PFSK-1 (cell line): ENCODE measurements at regions not wholly inside any gene's neighbourhood (a gene's known extent, or its start where the extent isn't known, plus 50 kb on each side); places are given as distances from the start of the nearest gene placed in this dataset.

Source experiments
- POLR2AphosphoS5 ChIP-seq: IDR thresholded peaks from 2 replicates; pipeline ENCODE4 v1.6.1; 2012; ENCODE audit warnings: low read depth, mild to moderate bottlenecking, control low read depth, low read length, moderate library complexity
- SIN3A ChIP-seq: IDR thresholded peaks from 2 replicates; pipeline ENCODE4 v1.6.1; 2012; ENCODE audit warnings: mild to moderate bottlenecking, low read length, moderate library complexity, borderline replicate concordance; ENCODE audit not compliant: insufficient read depth
- TAF1 ChIP-seq: IDR thresholded peaks from 2 replicates; pipeline ENCODE4 v1.6.1; 2012; ENCODE audit warnings: low read length, control low read depth, borderline replicate concordance; ENCODE audit not compliant: insufficient read depth
- TF ChIP-seq, protein P1 (sequence below), 2 experiments: IDR thresholded peaks; 2 replicates each; pipeline versions ENCODE4 v1.6.1 to v1.8.0; 2011 to 2012; ENCODE audit warnings: low read depth in 2 of 2, low read length in 2 of 2, control low read depth in 1 of 2, inconsistent platforms in 1 of 2, mild to moderate bottlenecking in 1 of 2, moderate library complexity in 1 of 2; ENCODE audit not compliant: insufficient read depth in 1 of 2

DNA sequence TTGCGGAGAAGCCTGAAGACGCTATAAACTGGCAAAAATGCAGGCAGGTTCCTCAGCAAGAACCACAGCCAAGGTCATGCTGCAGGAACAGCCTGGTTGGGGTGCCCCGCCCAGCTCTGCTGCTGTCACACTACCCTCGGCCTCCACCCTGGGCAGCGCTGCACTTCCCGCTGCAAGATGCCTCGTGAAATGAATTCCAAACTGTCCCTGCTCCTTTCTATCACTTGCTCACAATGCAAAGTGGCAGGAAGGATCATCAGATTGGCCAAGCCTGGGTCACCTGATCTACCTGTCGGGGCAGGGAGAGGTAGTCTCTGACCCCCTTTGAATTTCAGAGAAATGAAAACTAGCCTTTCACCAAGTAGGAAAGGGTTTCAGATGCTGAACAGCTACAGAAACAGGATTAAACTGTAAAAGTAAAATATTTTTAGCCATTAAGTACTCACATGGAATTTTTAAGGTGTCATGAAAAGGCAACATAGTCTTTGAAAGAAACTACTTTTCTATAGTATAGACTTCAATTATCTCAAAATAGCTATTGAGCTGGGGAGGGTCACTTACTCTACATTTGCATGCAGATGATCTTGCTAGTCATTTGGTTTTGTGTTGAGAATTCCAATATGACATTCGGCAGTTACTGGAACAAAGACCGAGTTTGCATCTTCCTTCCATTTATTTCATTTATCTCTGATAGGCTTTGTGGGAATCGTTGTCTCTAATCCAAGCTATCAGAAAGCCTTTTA, 236.4 kb upstream of the ASCC3 start:
- TF ChIP-seq SIN3A: no peak
- TF ChIP-seq, protein P1, sequence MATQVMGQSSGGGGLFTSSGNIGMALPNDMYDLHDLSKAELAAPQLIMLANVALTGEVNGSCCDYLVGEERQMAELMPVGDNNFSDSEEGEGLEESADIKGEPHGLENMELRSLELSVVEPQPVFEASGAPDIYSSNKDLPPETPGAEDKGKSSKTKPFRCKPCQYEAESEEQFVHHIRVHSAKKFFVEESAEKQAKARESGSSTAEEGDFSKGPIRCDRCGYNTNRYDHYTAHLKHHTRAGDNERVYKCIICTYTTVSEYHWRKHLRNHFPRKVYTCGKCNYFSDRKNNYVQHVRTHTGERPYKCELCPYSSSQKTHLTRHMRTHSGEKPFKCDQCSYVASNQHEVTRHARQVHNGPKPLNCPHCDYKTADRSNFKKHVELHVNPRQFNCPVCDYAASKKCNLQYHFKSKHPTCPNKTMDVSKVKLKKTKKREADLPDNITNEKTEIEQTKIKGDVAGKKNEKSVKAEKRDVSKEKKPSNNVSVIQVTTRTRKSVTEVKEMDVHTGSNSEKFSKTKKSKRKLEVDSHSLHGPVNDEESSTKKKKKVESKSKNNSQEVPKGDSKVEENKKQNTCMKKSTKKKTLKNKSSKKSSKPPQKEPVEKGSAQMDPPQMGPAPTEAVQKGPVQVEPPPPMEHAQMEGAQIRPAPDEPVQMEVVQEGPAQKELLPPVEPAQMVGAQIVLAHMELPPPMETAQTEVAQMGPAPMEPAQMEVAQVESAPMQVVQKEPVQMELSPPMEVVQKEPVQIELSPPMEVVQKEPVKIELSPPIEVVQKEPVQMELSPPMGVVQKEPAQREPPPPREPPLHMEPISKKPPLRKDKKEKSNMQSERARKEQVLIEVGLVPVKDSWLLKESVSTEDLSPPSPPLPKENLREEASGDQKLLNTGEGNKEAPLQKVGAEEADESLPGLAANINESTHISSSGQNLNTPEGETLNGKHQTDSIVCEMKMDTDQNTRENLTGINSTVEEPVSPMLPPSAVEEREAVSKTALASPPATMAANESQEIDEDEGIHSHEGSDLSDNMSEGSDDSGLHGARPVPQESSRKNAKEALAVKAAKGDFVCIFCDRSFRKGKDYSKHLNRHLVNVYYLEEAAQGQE (IDR thresholded peaks at IDR 0.05; ENCODE audit: insufficient read depth in 1 of 2, low read depth in 2 of 2, low read length in 2 of 2): no peak
- no peak for TF ChIP-seq TAF1
- no peak for TF ChIP-seq POLR2AphosphoS5
